GM23338 (cell line): ENCODE measurements at regions not wholly inside any gene's neighbourhood (a gene's known extent, or its start where the extent isn't known, plus 50 kb on each side); places are given as distances from the start of the nearest gene placed in this dataset.

Source experiments
- EZH2 ChIP-seq: fragments of 200-600 bp; sonication (generic); IDR thresholded peaks from one replicate; pipeline ENCODE4 v1.8.0; 2017; ENCODE audit warnings: antibody characterized with exemption, mild to moderate bottlenecking, low read depth; ENCODE audit not compliant: unreplicated experiment
- JUNB ChIP-seq: IDR thresholded peaks from one replicate; pipeline ENCODE4 v1.6.1; 2016; ENCODE audit warnings: antibody characterized with exemption; ENCODE audit not compliant: unreplicated experiment
- ZNF114 ChIP-seq: fragments of 250-450 bp; sonication (Bioruptor Pico); IDR thresholded peaks from 2 replicates; pipeline ENCODE4 v1.5.0; 2020; ENCODE audit warnings: mild to moderate bottlenecking, moderate library complexity
- TF ChIP-seq, protein P1 (sequence below), 2 experiments: fragments of 200-600 bp in 1 of 2; sonication (generic) in 1 of 2; conservative IDR thresholded peaks; 2 replicates each; pipeline versions ENCODE4 v1.5.1 to v1.6.1; 2016 to 2017; ENCODE audit warnings: antibody characterized with exemption in 2 of 2, low read depth in 2 of 2, mild to moderate bottlenecking in 2 of 2, moderate library complexity in 1 of 2
- TF ChIP-seq, protein P2 (sequence below): IDR thresholded peaks from one replicate; pipeline ENCODE4 v1.6.1; 2018; ENCODE audit warnings: antibody characterized with exemption; ENCODE audit not compliant: unreplicated experiment

DNA sequence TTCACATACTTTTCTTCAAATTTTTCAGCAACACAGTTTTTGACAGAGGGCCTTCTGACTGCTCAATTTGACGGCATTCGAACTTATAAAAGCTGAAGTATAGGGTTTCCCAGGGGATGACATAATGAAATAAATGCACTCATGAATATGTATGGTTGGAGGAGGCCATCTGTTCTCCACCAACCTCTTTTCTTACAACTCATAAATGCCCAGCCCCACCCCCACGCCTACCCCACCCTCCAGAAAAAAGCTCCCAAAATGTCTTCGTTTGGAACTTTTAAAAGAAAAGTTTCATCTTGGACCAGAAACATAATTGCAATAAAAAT lies 211.6 kb upstream of the LRRN1 start:
- TF ChIP-seq, protein P1, sequence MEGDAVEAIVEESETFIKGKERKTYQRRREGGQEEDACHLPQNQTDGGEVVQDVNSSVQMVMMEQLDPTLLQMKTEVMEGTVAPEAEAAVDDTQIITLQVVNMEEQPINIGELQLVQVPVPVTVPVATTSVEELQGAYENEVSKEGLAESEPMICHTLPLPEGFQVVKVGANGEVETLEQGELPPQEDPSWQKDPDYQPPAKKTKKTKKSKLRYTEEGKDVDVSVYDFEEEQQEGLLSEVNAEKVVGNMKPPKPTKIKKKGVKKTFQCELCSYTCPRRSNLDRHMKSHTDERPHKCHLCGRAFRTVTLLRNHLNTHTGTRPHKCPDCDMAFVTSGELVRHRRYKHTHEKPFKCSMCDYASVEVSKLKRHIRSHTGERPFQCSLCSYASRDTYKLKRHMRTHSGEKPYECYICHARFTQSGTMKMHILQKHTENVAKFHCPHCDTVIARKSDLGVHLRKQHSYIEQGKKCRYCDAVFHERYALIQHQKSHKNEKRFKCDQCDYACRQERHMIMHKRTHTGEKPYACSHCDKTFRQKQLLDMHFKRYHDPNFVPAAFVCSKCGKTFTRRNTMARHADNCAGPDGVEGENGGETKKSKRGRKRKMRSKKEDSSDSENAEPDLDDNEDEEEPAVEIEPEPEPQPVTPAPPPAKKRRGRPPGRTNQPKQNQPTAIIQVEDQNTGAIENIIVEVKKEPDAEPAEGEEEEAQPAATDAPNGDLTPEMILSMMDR (conservative IDR thresholded peaks at IDR 0.05; ENCODE audit: low read depth in 2 of 2) = no peak
- no peak for TF ChIP-seq ZNF114 (CRISPR knock-in tag)
- TF ChIP-seq, protein P2, sequence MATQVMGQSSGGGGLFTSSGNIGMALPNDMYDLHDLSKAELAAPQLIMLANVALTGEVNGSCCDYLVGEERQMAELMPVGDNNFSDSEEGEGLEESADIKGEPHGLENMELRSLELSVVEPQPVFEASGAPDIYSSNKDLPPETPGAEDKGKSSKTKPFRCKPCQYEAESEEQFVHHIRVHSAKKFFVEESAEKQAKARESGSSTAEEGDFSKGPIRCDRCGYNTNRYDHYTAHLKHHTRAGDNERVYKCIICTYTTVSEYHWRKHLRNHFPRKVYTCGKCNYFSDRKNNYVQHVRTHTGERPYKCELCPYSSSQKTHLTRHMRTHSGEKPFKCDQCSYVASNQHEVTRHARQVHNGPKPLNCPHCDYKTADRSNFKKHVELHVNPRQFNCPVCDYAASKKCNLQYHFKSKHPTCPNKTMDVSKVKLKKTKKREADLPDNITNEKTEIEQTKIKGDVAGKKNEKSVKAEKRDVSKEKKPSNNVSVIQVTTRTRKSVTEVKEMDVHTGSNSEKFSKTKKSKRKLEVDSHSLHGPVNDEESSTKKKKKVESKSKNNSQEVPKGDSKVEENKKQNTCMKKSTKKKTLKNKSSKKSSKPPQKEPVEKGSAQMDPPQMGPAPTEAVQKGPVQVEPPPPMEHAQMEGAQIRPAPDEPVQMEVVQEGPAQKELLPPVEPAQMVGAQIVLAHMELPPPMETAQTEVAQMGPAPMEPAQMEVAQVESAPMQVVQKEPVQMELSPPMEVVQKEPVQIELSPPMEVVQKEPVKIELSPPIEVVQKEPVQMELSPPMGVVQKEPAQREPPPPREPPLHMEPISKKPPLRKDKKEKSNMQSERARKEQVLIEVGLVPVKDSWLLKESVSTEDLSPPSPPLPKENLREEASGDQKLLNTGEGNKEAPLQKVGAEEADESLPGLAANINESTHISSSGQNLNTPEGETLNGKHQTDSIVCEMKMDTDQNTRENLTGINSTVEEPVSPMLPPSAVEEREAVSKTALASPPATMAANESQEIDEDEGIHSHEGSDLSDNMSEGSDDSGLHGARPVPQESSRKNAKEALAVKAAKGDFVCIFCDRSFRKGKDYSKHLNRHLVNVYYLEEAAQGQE = no peak
- no peak for TF ChIP-seq JUNB
- no peak for TF ChIP-seq EZH2
